ENCODE measurements at regions not wholly inside any gene's neighbourhood (a gene's known extent, or its start where the extent isn't known, plus 50 kb on each side); places are given as distances from the start of the nearest gene placed in this dataset.

DNA sequence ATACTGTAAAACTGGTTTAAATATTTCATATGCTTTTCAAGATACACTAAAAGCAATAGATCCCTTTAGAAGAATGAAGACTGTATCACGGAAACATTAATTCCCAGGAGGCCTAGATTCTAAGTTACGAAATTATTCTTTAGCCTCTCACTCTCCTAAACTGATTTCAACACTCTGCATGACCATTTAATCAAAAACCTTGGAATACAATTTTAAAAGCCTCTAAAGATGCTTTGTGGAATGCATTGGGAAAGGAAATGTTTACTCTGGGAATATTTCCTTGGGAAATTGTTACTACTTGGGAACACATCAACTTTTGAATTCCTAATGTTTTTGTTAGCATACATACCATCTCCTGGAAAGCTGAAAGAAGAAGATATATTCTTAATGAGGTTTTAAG lies 255.7 kb upstream of the FAR2 start:
- TF ChIP-seq, protein P1, sequence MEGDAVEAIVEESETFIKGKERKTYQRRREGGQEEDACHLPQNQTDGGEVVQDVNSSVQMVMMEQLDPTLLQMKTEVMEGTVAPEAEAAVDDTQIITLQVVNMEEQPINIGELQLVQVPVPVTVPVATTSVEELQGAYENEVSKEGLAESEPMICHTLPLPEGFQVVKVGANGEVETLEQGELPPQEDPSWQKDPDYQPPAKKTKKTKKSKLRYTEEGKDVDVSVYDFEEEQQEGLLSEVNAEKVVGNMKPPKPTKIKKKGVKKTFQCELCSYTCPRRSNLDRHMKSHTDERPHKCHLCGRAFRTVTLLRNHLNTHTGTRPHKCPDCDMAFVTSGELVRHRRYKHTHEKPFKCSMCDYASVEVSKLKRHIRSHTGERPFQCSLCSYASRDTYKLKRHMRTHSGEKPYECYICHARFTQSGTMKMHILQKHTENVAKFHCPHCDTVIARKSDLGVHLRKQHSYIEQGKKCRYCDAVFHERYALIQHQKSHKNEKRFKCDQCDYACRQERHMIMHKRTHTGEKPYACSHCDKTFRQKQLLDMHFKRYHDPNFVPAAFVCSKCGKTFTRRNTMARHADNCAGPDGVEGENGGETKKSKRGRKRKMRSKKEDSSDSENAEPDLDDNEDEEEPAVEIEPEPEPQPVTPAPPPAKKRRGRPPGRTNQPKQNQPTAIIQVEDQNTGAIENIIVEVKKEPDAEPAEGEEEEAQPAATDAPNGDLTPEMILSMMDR (IDR thresholded peaks at IDR 0.05; ENCODE audit: borderline replicate concordance, extremely low read depth, low read length, poor library complexity, severe bottlenecking): no peak
- TF ChIP-seq EZH2 (IDR thresholded peaks at IDR 0.05; ENCODE audit: borderline replicate concordance, low read depth, low read length, severe bottlenecking): no peak
